GM21786 (cell line): ENCODE measurements at regions not wholly inside any gene's neighbourhood (a gene's known extent, or its start where the extent isn't known, plus 50 kb on each side); places are given as distances from the start of the nearest gene placed in this dataset.
"Not testable (repeated sequence)": the region's sequence is repeated elsewhere in the genome, so short reads cannot be mapped to it uniquely, and the experiment has no call there.

ENCODE experiments used
- ATAC-seq: cut with Tn5 transposase; IDR thresholded peaks from one replicate; pipeline ENCODE4 v1.9.1; 2021; ENCODE audit not compliant: unreplicated experiment

DNA sequence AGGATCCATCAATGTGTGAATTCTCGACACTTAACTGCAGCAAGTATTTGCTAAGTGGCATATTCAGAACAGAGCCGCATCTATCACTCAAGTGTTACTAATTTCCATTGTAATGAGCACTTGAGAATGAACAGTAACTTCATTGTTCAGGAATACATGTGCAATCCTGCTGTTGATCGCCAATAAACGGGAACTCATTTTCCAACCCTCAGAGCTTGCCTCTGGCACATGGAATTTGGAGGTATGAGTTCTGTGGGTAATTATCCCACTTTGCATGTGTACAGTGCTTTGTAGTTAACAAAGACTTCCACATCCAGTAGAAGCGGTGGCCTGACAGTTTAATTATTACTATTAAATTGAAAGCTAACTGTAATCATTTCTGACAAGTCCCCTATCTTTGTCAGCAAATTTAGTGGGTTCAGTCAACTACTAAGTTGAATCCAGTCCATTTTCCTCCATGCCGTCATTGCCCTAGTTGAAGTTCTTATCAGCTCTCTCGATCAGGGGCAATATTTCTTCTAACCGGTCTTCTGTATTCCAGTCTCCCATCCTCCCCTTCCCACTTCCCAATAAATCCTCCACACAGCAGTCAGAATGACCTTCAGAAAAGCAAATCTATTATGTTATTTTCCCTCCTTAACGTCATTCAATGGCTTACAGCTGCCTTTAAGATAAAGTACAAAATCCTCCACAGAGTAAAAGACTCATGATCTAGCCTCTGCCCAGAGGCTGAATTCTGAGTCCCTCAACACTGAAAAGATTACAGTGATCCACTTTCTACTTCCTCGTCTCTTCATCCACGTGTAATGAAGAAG lies 62.4 kb upstream of the GBA3 start:
- not testable (repeated sequence) for ATAC-seq

DNA sequence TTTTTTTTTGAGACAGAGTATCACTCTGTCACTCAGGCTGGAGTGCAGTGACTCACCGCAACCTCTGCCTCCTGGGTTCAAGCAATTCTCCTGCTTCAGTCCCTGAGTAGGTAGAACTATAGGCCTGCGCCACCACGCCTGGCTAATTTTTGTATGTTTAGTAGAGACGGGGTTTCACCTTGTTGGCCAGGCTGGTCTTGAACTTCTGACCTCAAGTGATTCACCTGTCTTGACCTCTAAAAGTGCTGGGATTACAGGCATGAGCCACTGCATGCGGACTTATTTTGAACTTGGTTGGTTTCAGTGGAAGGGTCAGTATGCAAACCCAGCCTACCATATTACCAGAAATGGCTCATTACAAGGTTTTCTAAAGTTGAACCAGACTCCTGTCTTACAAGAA lies 61.6 kb upstream of the GBA3 start:
- not testable (repeated sequence) for ATAC-seq

DNA sequence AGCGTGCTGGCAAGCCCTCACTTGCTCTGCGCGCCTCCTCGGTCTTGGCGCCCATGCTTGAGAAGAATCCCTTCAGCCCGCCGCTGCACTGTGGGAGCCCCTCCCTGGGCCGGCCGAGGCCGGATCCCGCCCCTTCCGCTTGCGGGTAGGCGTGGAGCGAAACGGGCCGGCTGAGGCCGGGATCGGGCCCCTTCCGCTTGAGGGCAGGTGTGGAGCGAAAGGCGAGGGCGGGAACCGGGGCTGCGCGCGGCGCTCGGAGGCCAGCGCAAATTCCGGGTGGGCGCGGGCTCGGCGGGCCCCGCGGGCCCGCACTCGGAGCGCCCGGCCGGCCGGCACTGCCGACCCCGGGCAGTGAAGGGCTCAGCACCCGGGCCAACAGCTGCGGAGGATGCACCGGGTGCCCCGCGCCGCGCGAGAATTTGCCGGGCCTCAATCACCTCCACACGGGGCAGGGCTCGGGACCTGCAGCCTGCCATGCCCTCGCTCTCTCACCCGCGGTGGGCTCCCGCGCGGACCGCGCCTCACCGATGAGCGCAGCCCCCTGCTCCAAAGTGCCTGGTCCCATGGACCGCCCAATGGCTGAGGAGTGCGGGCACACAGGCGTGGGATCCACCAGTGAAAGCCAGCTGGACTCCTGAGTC lies 58.1 kb upstream of the GBA3 start:
- no peak for ATAC-seq

DNA sequence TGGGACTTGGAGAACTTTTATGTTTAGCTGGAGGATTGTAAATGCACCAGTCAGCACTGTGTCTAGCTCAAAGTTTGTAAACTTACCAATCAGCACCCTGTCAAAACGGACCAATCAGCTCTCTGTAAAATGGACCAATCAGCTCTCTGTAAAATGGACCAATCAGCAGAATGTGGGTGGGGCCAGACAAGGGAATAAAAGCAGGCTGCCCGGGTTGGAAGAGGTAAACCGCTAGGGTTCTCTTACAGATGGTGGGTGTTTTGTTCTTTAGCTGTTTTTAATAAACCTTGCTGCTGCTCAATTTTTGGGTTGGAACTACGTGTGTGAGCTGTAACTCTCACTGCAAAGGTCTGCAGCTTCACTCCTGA lies 57.6 kb upstream of the GBA3 start:
- ATAC-seq, result not testable (repeated sequence)

- no peak for ATAC-seq
Measured at GRCh38 chr4:22635692-22636091, 57.0 kb upstream of the GBA3 start.

DNA sequence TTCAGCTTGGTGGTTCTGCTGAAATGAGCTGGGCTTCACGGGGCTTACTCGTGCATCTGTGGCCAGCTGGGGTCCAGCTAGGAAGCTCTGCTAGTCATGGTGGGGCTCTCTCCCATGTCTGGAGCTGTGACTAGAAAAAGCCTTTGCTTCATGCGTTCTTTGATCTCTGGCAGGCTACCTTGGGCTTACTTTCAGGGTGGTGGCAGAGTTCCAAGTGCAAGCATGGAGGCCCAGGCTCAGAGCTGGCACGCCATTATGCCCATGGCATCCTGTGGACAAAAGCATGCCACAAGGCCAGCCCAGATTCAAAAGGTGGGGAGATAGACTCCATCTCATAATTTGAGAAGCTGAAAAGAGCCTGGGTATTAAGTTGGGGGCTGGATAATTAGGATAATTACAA lies 55.4 kb upstream of the GBA3 start:
- ATAC-seq, result no peak
